CD14-positive monocyte (primary cell): ENCODE measurements at regions not wholly inside any gene's neighbourhood (a gene's known extent, or its start where the extent isn't known, plus 50 kb on each side); places are given as distances from the start of the nearest gene placed in this dataset.

Experiments used
- DNase-seq, 3 donors: peaks; one replicate each; pipeline ENCODE4 v3.0.0-alpha.2; 2011 to 2022
- H2AFZ ChIP-seq: 2 replicates; pipeline ENCODE4 v1.6.0; 2012; ENCODE audit warnings: mild to moderate bottlenecking, low read depth, low read length, inconsistent platforms; ENCODE audit not compliant: insufficient read depth, poor library complexity, severe bottlenecking
- H3K27ac ChIP-seq, 2 donors: 1 replicate in 1 of 2; 2 replicates in 1 of 2; pipeline ENCODE4 v1.5.1; 2012 to 2013; ENCODE audit warnings: low read length in 2 of 2, control low read depth in 1 of 2, inconsistent platforms in 1 of 2, low read depth in 1 of 2, mild to moderate bottlenecking in 1 of 2
- H3K27me3 ChIP-seq, 2 donors: one replicate each; pipeline versions ENCODE4 v1.6.0 to v1.6.1; 2011 to 2013; ENCODE audit warnings: low read length in 2 of 2; ENCODE audit not compliant: control insufficient read depth in 2 of 2, insufficient read depth in 2 of 2
- H3K36me3 ChIP-seq, 2 donors: replicated peaks in 1 of 2; 1 replicate in 1 of 2; 2 replicates in 1 of 2; pipeline versions ENCODE4 v1.5.1 to v1.6.1; 2012 to 2013; ENCODE audit warnings: low read length in 2 of 2, control low read depth in 1 of 2, inconsistent platforms in 1 of 2, mild to moderate bottlenecking in 1 of 2; ENCODE audit not compliant: insufficient read depth in 2 of 2, control insufficient read depth in 1 of 2
- H3K4me1 ChIP-seq, 2 donors: 1 replicate in 1 of 2; 2 replicates in 1 of 2; pipeline versions ENCODE4 v1.5.1 to v1.6.1; 2012 to 2013; ENCODE audit warnings: low read length in 2 of 2, control low read depth in 1 of 2, inconsistent platforms in 1 of 2, mild to moderate bottlenecking in 1 of 2, moderate library complexity in 1 of 2; ENCODE audit not compliant: insufficient read depth in 2 of 2, control insufficient read depth in 1 of 2
- H3K4me2 ChIP-seq: replicated peaks from 2 replicates; pipeline ENCODE3; 2012; ENCODE audit warnings: low read length, moderate library complexity, mild to moderate bottlenecking; ENCODE audit not compliant: poor library complexity, severe bottlenecking; ENCODE audit errors: extremely low read depth
- H3K4me3 ChIP-seq, 3 experiments: fragments of 200-600 bp in 1 of 3; sonication (generic) in 1 of 3; replicated peaks in 1 of 3; 1 replicate in 2 of 3; 2 replicates in 1 of 3; pipeline ENCODE4 v1.5.1; 2011 to 2013; ENCODE audit warnings: low read length in 3 of 3, mild to moderate bottlenecking in 3 of 3, control low read depth in 2 of 3, low read depth in 2 of 3, inconsistent platforms in 1 of 3, moderate library complexity in 1 of 3
- H3K79me2 ChIP-seq: 2 replicates; pipeline ENCODE4 v1.6.0; 2012; ENCODE audit warnings: mild to moderate bottlenecking, control low read depth, inconsistent platforms, low read length, moderate library complexity; ENCODE audit not compliant: insufficient read depth
- H3K9ac ChIP-seq: 2 replicates; pipeline ENCODE4 v1.6.0; 2017; ENCODE audit warnings: low read length, mild to moderate bottlenecking; ENCODE audit not compliant: insufficient read depth, poor library complexity, severe bottlenecking
- H3K9me3 ChIP-seq, 2 donors: replicated peaks in 1 of 2; 1 replicate in 1 of 2; 2 replicates in 1 of 2; pipeline versions ENCODE4 v1.5.1 to v1.6.1; 2012 to 2013; ENCODE audit warnings: low read length in 2 of 2, control low read depth in 1 of 2; ENCODE audit not compliant: control insufficient read depth in 1 of 2, insufficient read depth in 1 of 2
- H4K20me1 ChIP-seq: 2 replicates; pipeline ENCODE4 v1.6.0; 2012; ENCODE audit warnings: mild to moderate bottlenecking, low read length, control low read depth, moderate library complexity; ENCODE audit not compliant: insufficient read depth
- H3K27ac Mint-ChIP-seq, 7 donors: one replicate each; pipeline ENCODE4 v1.8.0; 2020; ENCODE audit warnings: mild to moderate bottlenecking in 7 of 7, mixed read lengths in 7 of 7, moderate library complexity in 6 of 7, inconsistent platforms in 2 of 7
- H3K27me3 Mint-ChIP-seq, 3 donors: one replicate each; pipeline ENCODE4 v1.8.0; 2021 to 2022; ENCODE audit warnings: low read depth in 3 of 3, mild to moderate bottlenecking in 3 of 3, mixed read lengths in 3 of 3, moderate library complexity in 3 of 3, inconsistent platforms in 1 of 3
- H3K36me3 Mint-ChIP-seq, 2 donors: one replicate each; pipeline ENCODE4 v1.8.0; 2020; ENCODE audit warnings: mixed read lengths in 2 of 2, inconsistent platforms in 1 of 2, mild to moderate bottlenecking in 1 of 2
- H3K4me1 Mint-ChIP-seq: one replicate; pipeline ENCODE4 v1.8.0; 2020; ENCODE audit warnings: mild to moderate bottlenecking, mixed read lengths
- H3K4me3 Mint-ChIP-seq, 2 donors: one replicate each; pipeline ENCODE4 v1.8.0; 2020; ENCODE audit warnings: mild to moderate bottlenecking in 2 of 2, mixed read lengths in 2 of 2, moderate library complexity in 1 of 2
- H3K9me3 Mint-ChIP-seq, 7 donors: one replicate each; pipeline ENCODE4 v1.8.0; 2020 to 2022; ENCODE audit warnings: mixed read lengths in 7 of 7, mild to moderate bottlenecking in 6 of 7, moderate library complexity in 6 of 7, inconsistent platforms in 2 of 7
- WGBS: methylation state at CpG from one replicate; pipeline ENCODE4 v1.1.5; 2013; ENCODE audit warnings: missing lambda C conversion rate; ENCODE audit not compliant: insufficient coverage; 5-methylcytosine and 5-hydroxymethylcytosine counted together
- intact Hi-C, 2 donors: fragments of 100-400 bp; cut with micrococcal nuclease; formaldehyde crosslinking; loops; one replicate each; pipeline versions ENCODE4 v1.15.0 to v1.15.1; 2023
- TF ChIP-seq, protein P1 (sequence below): fragments of 200-600 bp; IDR thresholded peaks from one replicate; pipeline ENCODE4 v1.8.0; 2022; ENCODE audit warnings: antibody characterized with exemption, mild to moderate bottlenecking

DNA sequence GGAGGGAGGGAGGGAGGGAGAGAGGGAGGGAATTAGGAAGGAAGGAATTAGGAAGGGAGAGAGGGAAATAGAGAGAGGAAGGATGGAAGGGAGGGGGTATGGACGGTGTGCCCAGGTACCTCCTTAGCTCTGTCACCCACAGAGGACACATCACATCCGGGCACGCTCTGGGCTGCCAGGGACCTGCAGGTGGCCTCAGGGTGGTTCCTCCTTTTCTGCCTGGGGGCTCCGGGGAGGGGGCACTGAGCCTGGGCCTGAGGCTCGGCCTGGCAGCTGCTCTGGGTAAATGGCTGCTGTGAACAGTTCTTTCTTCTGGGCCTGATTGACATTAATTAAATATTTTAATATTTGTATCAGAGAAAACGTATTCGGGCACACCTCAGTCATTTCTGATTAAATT lies 733.5 kb downstream of the BRD1 start:
- TF ChIP-seq, protein P1, sequence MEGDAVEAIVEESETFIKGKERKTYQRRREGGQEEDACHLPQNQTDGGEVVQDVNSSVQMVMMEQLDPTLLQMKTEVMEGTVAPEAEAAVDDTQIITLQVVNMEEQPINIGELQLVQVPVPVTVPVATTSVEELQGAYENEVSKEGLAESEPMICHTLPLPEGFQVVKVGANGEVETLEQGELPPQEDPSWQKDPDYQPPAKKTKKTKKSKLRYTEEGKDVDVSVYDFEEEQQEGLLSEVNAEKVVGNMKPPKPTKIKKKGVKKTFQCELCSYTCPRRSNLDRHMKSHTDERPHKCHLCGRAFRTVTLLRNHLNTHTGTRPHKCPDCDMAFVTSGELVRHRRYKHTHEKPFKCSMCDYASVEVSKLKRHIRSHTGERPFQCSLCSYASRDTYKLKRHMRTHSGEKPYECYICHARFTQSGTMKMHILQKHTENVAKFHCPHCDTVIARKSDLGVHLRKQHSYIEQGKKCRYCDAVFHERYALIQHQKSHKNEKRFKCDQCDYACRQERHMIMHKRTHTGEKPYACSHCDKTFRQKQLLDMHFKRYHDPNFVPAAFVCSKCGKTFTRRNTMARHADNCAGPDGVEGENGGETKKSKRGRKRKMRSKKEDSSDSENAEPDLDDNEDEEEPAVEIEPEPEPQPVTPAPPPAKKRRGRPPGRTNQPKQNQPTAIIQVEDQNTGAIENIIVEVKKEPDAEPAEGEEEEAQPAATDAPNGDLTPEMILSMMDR = no peak
- no peak overlapping the region for H3K4me3 ChIP-seq
- no peak overlapping the region for H3K4me2 ChIP-seq
- no peak overlapping the region for H2AFZ ChIP-seq
- H3K27ac ChIP-seq = no peak overlapping the region
- H3K27me3 Mint-ChIP-seq = peaks cover 0 to 11% (median 3%) of the 10 kb centered on the region in 3 donors
- H3K36me3 Mint-ChIP-seq = no peaks in the 10 kb centered on the region
- H3K4me3 Mint-ChIP-seq = no peak overlapping the region
- H3K4me1 ChIP-seq = no peaks in the 10 kb centered on the region
- whole genome bisulfite sequencing = 0% methylated on average over 3 of the region's 7 CpGs
- H3K27me3 ChIP-seq = no peaks in the 10 kb centered on the region
- H3K9ac ChIP-seq = no peak overlapping the region
- no peaks in the 10 kb centered on the region for H3K79me2 ChIP-seq
- peaks cover 0 to 2% (median 0%) of the 10 kb centered on the region in 7 donors for H3K9me3 Mint-ChIP-seq
- no peaks in the 10 kb centered on the region for H3K9me3 ChIP-seq
- H3K4me1 Mint-ChIP-seq = peaks cover 3% of the 10 kb centered on the region
- H3K27ac Mint-ChIP-seq = no peak overlapping the region
- intact Hi-C loops = no loop called here
- H3K36me3 ChIP-seq = no peaks in the 10 kb centered on the region
- no peak for DNase-seq
- H4K20me1 ChIP-seq = no peaks in the 10 kb centered on the region

DNA sequence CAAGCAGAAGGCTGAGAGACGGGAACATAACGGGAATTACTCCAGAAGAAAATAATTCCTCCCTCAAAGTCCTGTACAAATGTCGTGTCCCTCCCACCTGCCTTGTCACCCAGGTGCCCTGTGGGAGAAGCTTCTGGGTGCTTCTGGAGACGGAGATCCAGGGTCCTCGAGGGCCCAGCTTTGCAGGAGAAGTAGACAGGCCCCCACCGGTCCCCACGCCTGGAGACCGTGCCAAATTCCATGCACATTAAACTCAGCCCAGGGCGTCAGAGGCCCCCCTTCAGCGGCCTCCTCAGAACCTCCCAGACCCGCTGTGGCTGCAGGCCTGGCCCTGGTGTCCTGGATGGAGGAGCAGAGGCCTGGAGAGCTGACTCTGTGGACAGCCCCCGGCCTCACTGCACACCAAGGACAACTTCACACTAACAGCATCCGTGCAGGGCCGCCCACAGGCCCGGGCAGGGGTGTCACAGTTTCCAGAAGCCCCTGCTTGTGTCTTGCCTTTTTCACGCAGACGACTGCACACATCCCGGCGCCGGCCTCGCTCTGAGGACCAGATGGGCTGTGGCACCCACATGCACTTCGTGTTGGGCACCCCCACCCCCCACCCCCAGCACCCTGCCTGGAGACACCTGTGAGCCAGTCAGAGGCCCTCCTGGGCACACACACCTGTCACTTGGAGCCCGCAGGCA lies 734.3 kb downstream of the BRD1 start:
- Mint-ChIP-seq H3K27me3 (peaks cover 0 to 11% (median 3%) of the 10 kb centered on the region in 3 donors), H3K4me3 (no peak overlapping the region)
- WGBS = 93% methylated on average over 12 of the region's 23 CpGs

More for the DNA sequence above, 734.3 kb downstream of the BRD1 start:
- no peaks in the 10 kb centered on the region for H3K36me3 Mint-ChIP-seq
- no peak overlapping the region for H3K27ac Mint-ChIP-seq
- Histone ChIP-seq H3K9me3 (no peaks in the 10 kb centered on the region), H3K27ac (no peak overlapping the region), H3K4me2 (no peak overlapping the region), H3K79me2 (no peaks in the 10 kb centered on the region), H2AFZ (no peak overlapping the region), H3K36me3 (no peaks in the 10 kb centered on the region), H3K4me3 (no peak overlapping the region), H3K9ac (no peak overlapping the region), H3K4me1 (no peaks in the 10 kb centered on the region), H4K20me1 (no peaks in the 10 kb centered on the region), H3K27me3 (no peaks in the 10 kb centered on the region)
- H3K9me3 Mint-ChIP-seq = peaks cover 0 to 2% (median 0%) of the 10 kb centered on the region in 7 donors
- no peak for DNase-seq
- TF ChIP-seq, protein P1 = no peak
- H3K4me1 Mint-ChIP-seq = peaks cover 3% of the 10 kb centered on the region
- intact Hi-C loops = no loop called here
